ENCODE measurements at regions not wholly inside any gene's neighbourhood (a gene's known extent, or its start where the extent isn't known, plus 50 kb on each side); places are given as distances from the start of the nearest gene placed in this dataset.

DNA sequence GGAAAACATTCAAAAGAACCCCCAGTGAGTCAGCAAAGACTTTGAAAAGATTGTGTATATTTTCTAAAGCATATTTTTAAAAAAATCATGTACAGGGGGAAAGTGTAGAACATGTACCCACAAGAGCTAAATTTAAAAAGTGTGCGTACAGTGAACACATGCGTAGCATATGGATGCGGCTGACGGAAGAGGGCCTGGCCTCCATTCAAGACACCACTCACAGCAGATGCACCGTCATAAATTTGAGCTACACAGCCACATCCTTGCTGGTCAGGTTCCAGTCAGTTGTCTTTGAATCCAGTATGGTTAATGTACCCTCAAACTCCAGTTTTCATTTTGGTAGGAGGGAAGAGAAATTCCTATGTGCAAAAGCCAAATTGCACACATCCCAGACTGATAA lies 54.3 kb upstream of the SPACA1 start (continued):
- TF ChIP-seq, protein P1, sequence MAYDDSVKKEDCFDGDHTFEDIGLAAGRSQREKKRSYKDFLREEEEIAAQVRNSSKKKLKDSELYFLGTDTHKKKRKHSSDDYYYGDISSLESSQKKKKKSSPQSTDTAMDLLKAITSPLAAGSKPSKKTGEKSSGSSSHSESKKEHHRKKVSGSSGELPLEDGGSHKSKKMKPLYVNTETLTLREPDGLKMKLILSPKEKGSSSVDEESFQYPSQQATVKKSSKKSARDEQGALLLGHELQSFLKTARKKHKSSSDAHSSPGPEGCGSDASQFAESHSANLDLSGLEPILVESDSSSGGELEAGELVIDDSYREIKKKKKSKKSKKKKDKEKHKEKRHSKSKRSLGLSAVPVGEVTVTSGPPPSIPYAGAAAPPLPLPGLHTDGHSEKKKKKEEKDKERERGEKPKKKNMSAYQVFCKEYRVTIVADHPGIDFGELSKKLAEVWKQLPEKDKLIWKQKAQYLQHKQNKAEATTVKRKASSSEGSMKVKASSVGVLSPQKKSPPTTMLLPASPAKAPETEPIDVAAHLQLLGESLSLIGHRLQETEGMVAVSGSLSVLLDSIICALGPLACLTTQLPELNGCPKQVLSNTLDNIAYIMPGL (CRISPR knock-in tag; IDR thresholded peaks at IDR 0.05; ENCODE audit: borderline replicate concordance in 1 of 2, low read depth in 1 of 2): no peak
- TF ChIP-seq ZNF605 (CRISPR knock-in tag; IDR thresholded peaks at IDR 0.05): no peak
- TF ChIP-seq, protein P2, sequence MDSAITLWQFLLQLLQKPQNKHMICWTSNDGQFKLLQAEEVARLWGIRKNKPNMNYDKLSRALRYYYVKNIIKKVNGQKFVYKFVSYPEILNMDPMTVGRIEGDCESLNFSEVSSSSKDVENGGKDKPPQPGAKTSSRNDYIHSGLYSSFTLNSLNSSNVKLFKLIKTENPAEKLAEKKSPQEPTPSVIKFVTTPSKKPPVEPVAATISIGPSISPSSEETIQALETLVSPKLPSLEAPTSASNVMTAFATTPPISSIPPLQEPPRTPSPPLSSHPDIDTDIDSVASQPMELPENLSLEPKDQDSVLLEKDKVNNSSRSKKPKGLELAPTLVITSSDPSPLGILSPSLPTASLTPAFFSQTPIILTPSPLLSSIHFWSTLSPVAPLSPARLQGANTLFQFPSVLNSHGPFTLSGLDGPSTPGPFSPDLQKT (CRISPR knock-in tag; IDR thresholded peaks at IDR 0.05; ENCODE audit: borderline replicate concordance): no peak
- TF ChIP-seq, protein P3, sequence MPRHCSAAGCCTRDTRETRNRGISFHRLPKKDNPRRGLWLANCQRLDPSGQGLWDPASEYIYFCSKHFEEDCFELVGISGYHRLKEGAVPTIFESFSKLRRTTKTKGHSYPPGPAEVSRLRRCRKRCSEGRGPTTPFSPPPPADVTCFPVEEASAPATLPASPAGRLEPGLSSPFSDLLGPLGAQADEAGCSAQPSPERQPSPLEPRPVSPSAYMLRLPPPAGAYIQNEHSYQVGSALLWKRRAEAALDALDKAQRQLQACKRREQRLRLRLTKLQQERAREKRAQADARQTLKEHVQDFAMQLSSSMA (CRISPR knock-in tag; IDR thresholded peaks at IDR 0.05): no peak
- TF ChIP-seq, protein P4, sequence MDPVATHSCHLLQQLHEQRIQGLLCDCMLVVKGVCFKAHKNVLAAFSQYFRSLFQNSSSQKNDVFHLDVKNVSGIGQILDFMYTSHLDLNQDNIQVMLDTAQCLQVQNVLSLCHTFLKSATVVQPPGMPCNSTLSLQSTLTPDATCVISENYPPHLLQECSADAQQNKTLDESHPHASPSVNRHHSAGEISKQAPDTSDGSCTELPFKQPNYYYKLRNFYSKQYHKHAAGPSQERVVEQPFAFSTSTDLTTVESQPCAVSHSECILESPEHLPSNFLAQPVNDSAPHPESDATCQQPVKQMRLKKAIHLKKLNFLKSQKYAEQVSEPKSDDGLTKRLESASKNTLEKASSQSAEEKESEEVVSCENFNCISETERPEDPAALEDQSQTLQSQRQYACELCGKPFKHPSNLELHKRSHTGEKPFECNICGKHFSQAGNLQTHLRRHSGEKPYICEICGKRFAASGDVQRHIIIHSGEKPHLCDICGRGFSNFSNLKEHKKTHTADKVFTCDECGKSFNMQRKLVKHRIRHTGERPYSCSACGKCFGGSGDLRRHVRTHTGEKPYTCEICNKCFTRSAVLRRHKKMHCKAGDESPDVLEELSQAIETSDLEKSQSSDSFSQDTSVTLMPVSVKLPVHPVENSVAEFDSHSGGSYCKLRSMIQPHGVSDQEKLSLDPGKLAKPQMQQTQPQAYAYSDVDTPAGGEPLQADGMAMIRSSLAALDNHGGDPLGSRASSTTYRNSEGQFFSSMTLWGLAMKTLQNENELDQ (CRISPR knock-in tag; IDR thresholded peaks at IDR 0.05; ENCODE audit: borderline replicate concordance): no peak
- no peak for TF ChIP-seq JUN (CRISPR knock-in tag; IDR thresholded peaks at IDR 0.05)

DNA sequence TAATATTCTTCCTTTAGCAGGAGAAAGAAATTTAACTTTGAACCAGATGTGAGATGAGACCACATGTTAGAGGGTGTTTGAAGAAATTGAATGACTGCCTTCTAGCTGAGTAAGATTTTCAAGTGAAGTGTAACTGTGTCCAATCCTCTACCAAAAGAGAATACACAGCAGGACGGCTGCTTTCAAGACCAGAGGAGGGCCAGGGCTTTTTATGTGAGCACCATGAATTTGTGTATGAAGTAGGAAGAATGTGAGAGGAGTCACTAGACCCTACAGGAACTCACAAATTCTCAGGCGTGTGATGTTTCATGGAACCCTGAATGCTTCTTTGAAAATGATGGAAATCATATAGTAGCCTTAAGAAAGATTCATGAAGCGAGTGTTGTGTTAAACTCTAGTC lies 56.8 kb upstream of the SPACA1 start:
- Histone ChIP-seq H3K4me2 (ENCODE audit: low read depth, low read length) (no peak overlapping the region), H3K9me3 (ENCODE audit: low read length) (no peaks in the 10 kb centered on the region), H3K27me3 (ENCODE audit: control insufficient read depth in 1 of 2, insufficient read depth in 2 of 2, low read length in 2 of 2) (no peaks in the 10 kb centered on the region), H3K4me3 (replicated peaks in 1 of 3; ENCODE audit: insufficient read depth in 1 of 3, low read depth in 2 of 3, low read length in 3 of 3) (no peak overlapping the region), H3K4me1 (ENCODE audit: insufficient read depth, low read length) (no peaks in the 10 kb centered on the region), H2AFZ (ENCODE audit: low read length) (no peak overlapping the region), H4K20me1 (ENCODE audit: insufficient read depth, low read length) (no peaks in the 10 kb centered on the region), H3K79me2 (ENCODE audit: insufficient read depth, low read length) (no peaks in the 10 kb centered on the region), H3K27ac (ENCODE audit: extremely low read length, insufficient read depth, low read length) (no peak overlapping the region), H3K36me3 (replicated peaks in 1 of 2; ENCODE audit: control insufficient read depth in 1 of 2, insufficient read depth in 2 of 2, low read length in 2 of 2) (no peaks in the 10 kb centered on the region), H3K9ac (ENCODE audit: insufficient read depth, low read depth, low read length) (no peak overlapping the region)
- no peak for DNase-seq (ENCODE audit: low spot score)
- ChIA-PET POLR2A (no interaction called here), CTCF (ENCODE audit: low intra/inter-chr PET ratio, low total read pairs) (no interaction called here)
- no peak for ATAC-seq
- BruUV-seq (replicated peaks): no TSS peak
- in situ Hi-C loops (cut with HindIII; ENCODE audit: extremely low pct_ligation_motif_present, low pct_unique_long_range_greater_than_20kb): no loop called here
- intact Hi-C loops (cut with micrococcal nuclease; ENCODE audit: unreplicated experiment): no loop called here
- no peak for FAIRE-seq
- WGBS (ENCODE audit: low lambda C conversion rate): 23% methylated on average over 3 of the region's 3 CpGs
- TF ChIP-seq ZNF230 (CRISPR knock-in tag; IDR thresholded peaks at IDR 0.05) (no peak), HMGA1 (CRISPR knock-in tag; conservative IDR thresholded peaks at IDR 0.05) (no peak), AHR (CRISPR knock-in tag; IDR thresholded peaks at IDR 0.05) (no peak), CENPT (CRISPR knock-in tag; IDR thresholded peaks at IDR 0.05; ENCODE audit: low read depth) (no peak), ZNF567 (CRISPR knock-in tag; IDR thresholded peaks at IDR 0.05; ENCODE audit: borderline replicate concordance) (no peak)
- TF ChIP-seq, protein P5, sequence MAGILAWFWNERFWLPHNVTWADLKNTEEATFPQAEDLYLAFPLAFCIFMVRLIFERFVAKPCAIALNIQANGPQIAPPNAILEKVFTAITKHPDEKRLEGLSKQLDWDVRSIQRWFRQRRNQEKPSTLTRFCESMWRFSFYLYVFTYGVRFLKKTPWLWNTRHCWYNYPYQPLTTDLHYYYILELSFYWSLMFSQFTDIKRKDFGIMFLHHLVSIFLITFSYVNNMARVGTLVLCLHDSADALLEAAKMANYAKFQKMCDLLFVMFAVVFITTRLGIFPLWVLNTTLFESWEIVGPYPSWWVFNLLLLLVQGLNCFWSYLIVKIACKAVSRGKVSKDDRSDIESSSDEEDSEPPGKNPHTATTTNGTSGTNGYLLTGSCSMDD (CRISPR knock-in tag; IDR thresholded peaks at IDR 0.05): no peak
- TF ChIP-seq, protein P6, sequence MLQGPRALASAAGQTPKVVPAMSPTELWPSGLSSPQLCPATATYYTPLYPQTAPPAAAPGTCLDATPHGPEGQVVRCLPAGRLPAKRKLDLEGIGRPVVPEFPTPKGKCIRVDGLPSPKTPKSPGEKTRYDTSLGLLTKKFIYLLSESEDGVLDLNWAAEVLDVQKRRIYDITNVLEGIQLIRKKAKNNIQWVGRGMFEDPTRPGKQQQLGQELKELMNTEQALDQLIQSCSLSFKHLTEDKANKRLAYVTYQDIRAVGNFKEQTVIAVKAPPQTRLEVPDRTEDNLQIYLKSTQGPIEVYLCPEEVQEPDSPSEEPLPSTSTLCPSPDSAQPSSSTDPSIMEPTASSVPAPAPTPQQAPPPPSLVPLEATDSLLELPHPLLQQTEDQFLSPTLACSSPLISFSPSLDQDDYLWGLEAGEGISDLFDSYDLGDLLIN (CRISPR knock-in tag; IDR thresholded peaks at IDR 0.05; ENCODE audit: borderline replicate concordance): no peak
